ENCODE measurements at regions not wholly inside any gene's neighbourhood (a gene's known extent, or its start where the extent isn't known, plus 50 kb on each side); places are given as distances from the start of the nearest gene placed in this dataset.

GRCh38 chr6:130677766-130678165, 149.4 kb upstream of the SMLR1 start:
- POLR2A ChIA-PET: interaction anchor here (1.0 kb wide), 1 partner anchor 9 kb away, joined by 3 read pairs; no protein-coding TSS in a partner anchor
- in situ Hi-C loops (cut with MboI): no loop called here
- ATAC-seq: no peak
- no peak overlapping the region for H3K4me3 ChIP-seq
- H3K27ac ChIP-seq (ENCODE audit: extremely low read depth, low read depth, low read length): no peak overlapping the region
- WGBS (ENCODE audit: insufficient coverage, low coverage, missing lambda C conversion rate): 0% methylated on average over 3 of the region's 3 CpGs
- intact Hi-C loops (cut with micrococcal nuclease): no loop called here
- no peak for DNase-seq (ENCODE audit: extremely low read depth in 1 of 4, low spot score in 3 of 4)
- no peak for FAIRE-seq
- no peak for TF ChIP-seq HNRNPK (IDR thresholded peaks at IDR 0.05; ENCODE audit: low read depth, low read length, poor library complexity, severe bottlenecking)
- H4K20me1 ChIP-seq (replicated peaks; ENCODE audit: control insufficient read depth, insufficient read depth, low read length): no peaks in the 10 kb centered on the region
- no peaks in the 10 kb centered on the region for H3K4me1 ChIP-seq (replicated peaks in 1 of 2; ENCODE audit: control insufficient read depth in 2 of 2, insufficient read depth in 2 of 2, low read length in 2 of 2)
- H3K79me2 ChIP-seq (ENCODE audit: control insufficient read depth, insufficient read depth, low read length): no peaks in the 10 kb centered on the region
- no peak overlapping the region for H2AFZ ChIP-seq (ENCODE audit: low read depth, low read length)
- no peaks in the 10 kb centered on the region for H3K27me3 ChIP-seq (ENCODE audit: control insufficient read depth in 2 of 2, insufficient read depth in 2 of 2, low read length in 2 of 2)
- no peak overlapping the region for H3K9ac ChIP-seq (ENCODE audit: insufficient read depth in 1 of 2, low read depth in 2 of 2, low read length in 2 of 2)
- CTCF ChIA-PET (ENCODE audit: low intra/inter-chr PET ratio): no interaction called here
- no peak overlapping the region for H3K4me2 ChIP-seq (ENCODE audit: insufficient read depth, low read length)
- BruUV-seq (replicated peaks): no TSS peak
- no peaks in the 10 kb centered on the region for H3K9me3 ChIP-seq (replicated peaks; ENCODE audit: control insufficient read depth, insufficient read depth, low read depth, low read length)
- H3K9me1 ChIP-seq (ENCODE audit: control insufficient read depth, insufficient read depth, low read length): no peaks in the 10 kb centered on the region
- H3K36me3 ChIP-seq (ENCODE audit: control insufficient read depth, insufficient read depth, low read length): no peaks in the 10 kb centered on the region

- no peak overlapping the region for H3K4me2 ChIP-seq (ENCODE audit: insufficient read depth, low read length)
- H3K9me3 ChIP-seq (replicated peaks; ENCODE audit: control insufficient read depth, insufficient read depth, low read depth, low read length): no peaks in the 10 kb centered on the region
- DNase-seq (ENCODE audit: extremely low read depth in 1 of 4, low spot score in 3 of 4) (no peak), FAIRE-seq (no peak), ATAC-seq (no peak)
- no TSS peak for BruUV-seq (replicated peaks)
- no peaks in the 10 kb centered on the region for H3K36me3 ChIP-seq (ENCODE audit: control insufficient read depth, insufficient read depth, low read length)
- H3K27ac ChIP-seq (ENCODE audit: extremely low read depth, low read depth, low read length): no peak overlapping the region
- H3K9me1 ChIP-seq (ENCODE audit: control insufficient read depth, insufficient read depth, low read length): no peaks in the 10 kb centered on the region
- H3K4me3 ChIP-seq: no peak overlapping the region
- ChIA-PET POLR2A (no interaction called here), CTCF (ENCODE audit: low intra/inter-chr PET ratio) (no interaction called here)
- H3K9ac ChIP-seq (ENCODE audit: insufficient read depth in 1 of 2, low read depth in 2 of 2, low read length in 2 of 2): no peak overlapping the region
- H3K4me1 ChIP-seq (replicated peaks in 1 of 2; ENCODE audit: control insufficient read depth in 2 of 2, insufficient read depth in 2 of 2, low read length in 2 of 2): no peaks in the 10 kb centered on the region
- 0% methylated on average over 2 of the region's 2 CpGs for WGBS (ENCODE audit: insufficient coverage, low coverage, missing lambda C conversion rate)
- H3K79me2 ChIP-seq (ENCODE audit: control insufficient read depth, insufficient read depth, low read length): no peaks in the 10 kb centered on the region
- in situ Hi-C loops (cut with MboI) (no loop called here), intact Hi-C loops (cut with micrococcal nuclease) (no loop called here)
- H3K27me3 ChIP-seq (ENCODE audit: control insufficient read depth in 2 of 2, insufficient read depth in 2 of 2, low read length in 2 of 2): no peaks in the 10 kb centered on the region
- H2AFZ ChIP-seq (ENCODE audit: low read depth, low read length): no peak overlapping the region
- no peaks in the 10 kb centered on the region for H4K20me1 ChIP-seq (replicated peaks; ENCODE audit: control insufficient read depth, insufficient read depth, low read length)
- TF ChIP-seq GABPB1 (CRISPR knock-in tag; IDR thresholded peaks at IDR 0.05): no peak
- no peak for TF ChIP-seq NR2C1 (IDR thresholded peaks at IDR 0.05)
- no peak for TF ChIP-seq NR2C1 (tag; IDR thresholded peaks at IDR 0.05)
- no peak for TF ChIP-seq MXD1 (CRISPR knock-in tag; IDR thresholded peaks at IDR 0.05; ENCODE audit: borderline replicate concordance, poor library complexity, severe bottlenecking)
- TF ChIP-seq SIN3B (IDR thresholded peaks at IDR 0.05; ENCODE audit: low read depth): no peak
- TF ChIP-seq ZNF197 (CRISPR knock-in tag; IDR thresholded peaks at IDR 0.05; ENCODE audit: low read depth): no peak
- TF ChIP-seq, protein P1, sequence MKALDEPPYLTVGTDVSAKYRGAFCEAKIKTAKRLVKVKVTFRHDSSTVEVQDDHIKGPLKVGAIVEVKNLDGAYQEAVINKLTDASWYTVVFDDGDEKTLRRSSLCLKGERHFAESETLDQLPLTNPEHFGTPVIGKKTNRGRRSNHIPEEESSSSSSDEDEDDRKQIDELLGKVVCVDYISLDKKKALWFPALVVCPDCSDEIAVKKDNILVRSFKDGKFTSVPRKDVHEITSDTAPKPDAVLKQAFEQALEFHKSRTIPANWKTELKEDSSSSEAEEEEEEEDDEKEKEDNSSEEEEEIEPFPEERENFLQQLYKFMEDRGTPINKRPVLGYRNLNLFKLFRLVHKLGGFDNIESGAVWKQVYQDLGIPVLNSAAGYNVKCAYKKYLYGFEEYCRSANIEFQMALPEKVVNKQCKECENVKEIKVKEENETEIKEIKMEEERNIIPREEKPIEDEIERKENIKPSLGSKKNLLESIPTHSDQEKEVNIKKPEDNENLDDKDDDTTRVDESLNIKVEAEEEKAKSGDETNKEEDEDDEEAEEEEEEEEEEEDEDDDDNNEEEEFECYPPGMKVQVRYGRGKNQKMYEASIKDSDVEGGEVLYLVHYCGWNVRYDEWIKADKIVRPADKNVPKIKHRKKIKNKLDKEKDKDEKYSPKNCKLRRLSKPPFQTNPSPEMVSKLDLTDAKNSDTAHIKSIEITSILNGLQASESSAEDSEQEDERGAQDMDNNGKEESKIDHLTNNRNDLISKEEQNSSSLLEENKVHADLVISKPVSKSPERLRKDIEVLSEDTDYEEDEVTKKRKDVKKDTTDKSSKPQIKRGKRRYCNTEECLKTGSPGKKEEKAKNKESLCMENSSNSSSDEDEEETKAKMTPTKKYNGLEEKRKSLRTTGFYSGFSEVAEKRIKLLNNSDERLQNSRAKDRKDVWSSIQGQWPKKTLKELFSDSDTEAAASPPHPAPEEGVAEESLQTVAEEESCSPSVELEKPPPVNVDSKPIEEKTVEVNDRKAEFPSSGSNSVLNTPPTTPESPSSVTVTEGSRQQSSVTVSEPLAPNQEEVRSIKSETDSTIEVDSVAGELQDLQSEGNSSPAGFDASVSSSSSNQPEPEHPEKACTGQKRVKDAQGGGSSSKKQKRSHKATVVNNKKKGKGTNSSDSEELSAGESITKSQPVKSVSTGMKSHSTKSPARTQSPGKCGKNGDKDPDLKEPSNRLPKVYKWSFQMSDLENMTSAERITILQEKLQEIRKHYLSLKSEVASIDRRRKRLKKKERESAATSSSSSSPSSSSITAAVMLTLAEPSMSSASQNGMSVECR (CRISPR knock-in tag; IDR thresholded peaks at IDR 0.05): no peak
- TF ChIP-seq ZBTB17 (CRISPR knock-in tag; IDR thresholded peaks at IDR 0.05): no peak
- no peak for TF ChIP-seq RBM14 (IDR thresholded peaks at IDR 0.05; ENCODE audit: borderline replicate concordance, insufficient read depth, low read depth, low read length)
- TF ChIP-seq ZNF354B (CRISPR knock-in tag; IDR thresholded peaks at IDR 0.05): no peak
These were observed 147.5 kb upstream of the SMLR1 start for GRCh38 chr6:130679684-130680083.
